Activated CD4-positive, alpha-beta T cell treated with anti-CD3 and anti-CD28 coated beads for 36 hours (primary cell): ENCODE measurements at regions not wholly inside any gene's neighbourhood (a gene's known extent, or its start where the extent isn't known, plus 50 kb on each side); places are given as distances from the start of the nearest gene placed in this dataset.

ENCODE experiments used
- ATAC-seq: fragments of 200-7000 bp; cut with Tn5 transposase; one replicate; pipeline ENCODE4 v1.10.0; 2021; ENCODE audit warnings: mild to moderate bottlenecking, moderate library complexity
- CTCF ChIA-PET: fragments of 350-600 bp; sonication (Branson Sonifier 250); formaldehyde crosslinking; loops from one replicate; lab custom pipeline; 2021; ENCODE audit warnings: antibody characterized with exemption; lab: Charles Lee
- POLR2A ChIA-PET: fragments of 350-600 bp; sonication (Branson Sonifier 250); formaldehyde crosslinking; loops from one replicate; lab custom pipeline; 2021; ENCODE audit warnings: antibody characterized with exemption, inconsistent platforms; lab: Charles Lee
- DNase-seq: peaks from one replicate; pipeline ENCODE4 v3.0.0-alpha.2; 2020
- H3K27ac Mint-ChIP-seq: one replicate; pipeline ENCODE4 v1.8.0; 2021; ENCODE audit warnings: mixed read lengths
- H3K27me3 Mint-ChIP-seq: one replicate; pipeline ENCODE4 v1.8.0; 2021; ENCODE audit warnings: mixed read lengths
- H3K36me3 Mint-ChIP-seq: one replicate; pipeline ENCODE4 v1.8.0; 2021; ENCODE audit warnings: low read depth, mixed read lengths
- H3K4me1 Mint-ChIP-seq: one replicate; pipeline ENCODE4 v1.8.0; 2021; ENCODE audit warnings: mixed read lengths
- H3K4me3 Mint-ChIP-seq: one replicate; pipeline ENCODE4 v1.8.0; 2021; ENCODE audit warnings: mild to moderate bottlenecking, moderate library complexity, mixed read lengths
- H3K9me3 Mint-ChIP-seq: one replicate; pipeline ENCODE4 v1.8.0; 2021; ENCODE audit warnings: low read depth, mixed read lengths
- intact Hi-C, 2 experiments: fragments of 100-400 bp; cut with DNase I in 1 of 2; cut with micrococcal nuclease in 1 of 2; formaldehyde crosslinking; loops; one replicate each; pipeline versions ENCODE4 v1.14.2 to v1.15.1; 2022 to 2024; cut with DNase I, micrococcal nuclease

GRCh38 chr12:38961012-38961411 lies 55.6 kb upstream of the CPNE8 start:
- H3K4me3 Mint-ChIP-seq, result no peak overlapping the region
- no peaks in the 10 kb centered on the region for H3K9me3 Mint-ChIP-seq
- H3K27me3 Mint-ChIP-seq, result no peaks in the 10 kb centered on the region
- ATAC-seq (no peak), DNase-seq (no peak)
- intact Hi-C loops, result no loop called here
- ChIA-PET POLR2A (no interaction called here), CTCF (no interaction called here)
- no peaks in the 10 kb centered on the region for H3K4me1 Mint-ChIP-seq
- H3K27ac Mint-ChIP-seq, result no peak overlapping the region
- no peaks in the 10 kb centered on the region for H3K36me3 Mint-ChIP-seq

GRCh38 chr12:38956337-38956736 lies 50.9 kb upstream of the CPNE8 start:
- H3K4me3 Mint-ChIP-seq, result no peak overlapping the region
- H3K9me3 Mint-ChIP-seq, result no peaks in the 10 kb centered on the region
- intact Hi-C loops, result no loop called here
- DNase-seq (no peak), ATAC-seq (no peak)
- no peaks in the 10 kb centered on the region for H3K4me1 Mint-ChIP-seq
- H3K27ac Mint-ChIP-seq, result no peak overlapping the region
- POLR2A ChIA-PET, result no interaction called here
- CTCF ChIA-PET, result no interaction called here
- no peaks in the 10 kb centered on the region for H3K27me3 Mint-ChIP-seq
- H3K36me3 Mint-ChIP-seq, result no peaks in the 10 kb centered on the region
